ENCODE measurements at regions not wholly inside any gene's neighbourhood (a gene's known extent, or its start where the extent isn't known, plus 50 kb on each side); places are given as distances from the start of the nearest gene placed in this dataset.
"Not testable (repeated sequence)": the region's sequence is repeated elsewhere in the genome, so short reads cannot be mapped to it uniquely, and the experiment has no call there.

DNA sequence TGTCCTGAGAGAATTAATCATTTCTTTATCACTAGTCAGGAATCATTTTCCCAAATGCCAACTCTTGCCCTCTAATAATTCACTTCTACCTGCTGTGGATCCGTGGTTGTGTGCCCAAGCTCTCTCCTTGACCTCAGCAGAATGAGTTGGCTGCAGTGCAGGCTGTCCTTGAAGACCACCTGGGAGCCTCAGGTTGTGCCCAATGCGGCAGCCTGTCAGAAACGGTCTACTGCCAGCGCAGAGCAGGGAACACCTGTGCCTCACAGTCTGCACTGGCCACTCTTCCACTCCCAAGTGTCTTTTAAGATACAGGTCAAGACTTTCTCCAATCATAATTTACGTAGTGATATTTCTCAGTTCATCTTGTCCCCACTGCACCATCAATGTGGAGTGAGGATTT lies 246.0 kb upstream of the PHF14 start:
- no peak for DNase-seq

GRCh38 chr7:10731253-10731773 lies 242.4 kb upstream of the PHF14 start:
- no peak for DNase-seq

DNA sequence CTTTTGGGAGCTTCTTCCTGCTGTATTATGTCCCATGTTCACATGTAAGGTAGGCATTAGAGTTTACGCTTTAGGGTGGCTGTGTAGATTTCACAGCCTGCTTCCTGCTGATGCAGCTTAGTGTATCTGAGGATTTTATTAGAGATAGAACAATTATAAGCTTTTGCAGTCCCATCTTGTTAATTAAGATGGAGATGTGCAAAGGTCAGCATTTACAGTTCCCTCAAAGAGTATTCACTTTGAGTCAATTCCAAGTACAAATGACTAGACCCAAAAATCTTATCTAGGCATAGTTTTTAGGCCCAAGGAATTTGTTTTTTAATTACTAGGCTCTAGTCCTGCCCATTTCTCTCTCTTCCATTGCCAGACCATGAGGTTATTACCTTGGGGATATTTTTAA lies 239.9 kb upstream of the PHF14 start:
- no peak for DNase-seq

GRCh38 chr7:10734595-10734994 lies 239.1 kb upstream of the PHF14 start:
- DNase-seq = no peak

- DNase-seq = no peak
Observed at GRCh38 chr7:10739401-10739800, 234.3 kb upstream of the PHF14 start.

- DNase-seq = no peak
Observed at GRCh38 chr7:10740805-10741204, 232.9 kb upstream of the PHF14 start.

DNA sequence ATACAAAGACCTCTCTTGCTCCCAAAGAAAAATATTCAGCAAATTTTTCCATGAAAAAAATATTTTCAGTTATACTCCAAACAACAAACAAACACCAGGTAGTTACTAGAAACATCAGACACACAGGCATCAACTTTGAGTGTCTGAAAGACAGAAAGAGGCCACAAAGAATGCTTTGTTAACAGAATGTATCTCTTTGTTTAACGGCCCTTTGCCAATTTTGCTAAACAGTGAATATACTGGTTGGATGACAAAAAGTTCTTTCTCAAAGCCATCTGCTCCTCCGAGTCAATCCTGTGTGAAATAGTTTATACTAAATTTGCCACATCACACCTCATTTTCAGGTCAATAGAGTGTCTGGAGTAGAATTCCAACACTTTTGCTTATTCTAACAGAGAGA lies 216.7 kb upstream of the PHF14 start:
- DNase-seq = no peak

- DNase-seq = no peak
Observed at GRCh38 chr7:10759120-10759519, 214.6 kb upstream of the PHF14 start.

DNA sequence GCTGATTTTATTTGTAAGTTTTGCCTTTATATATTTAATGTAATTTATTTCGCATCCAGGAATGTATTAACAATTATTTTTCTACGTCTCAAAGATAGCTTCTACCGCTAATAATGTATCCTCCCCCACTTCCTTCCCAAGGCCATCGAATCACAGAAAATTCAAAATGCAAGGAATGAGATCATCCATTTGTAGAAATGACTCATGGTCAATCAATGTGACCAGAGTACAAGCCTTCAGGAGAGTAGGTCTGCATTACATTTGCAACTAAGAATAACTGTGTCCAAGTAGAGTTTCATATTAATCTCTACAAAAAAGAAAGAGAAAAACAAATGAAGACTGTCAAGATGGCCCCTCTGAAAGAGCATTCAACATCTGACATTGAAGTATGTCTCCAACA lies 205.9 kb upstream of the PHF14 start:
- DNase-seq = no peak

GRCh38 chr7:10770176-10770575 lies 203.5 kb upstream of the PHF14 start:
- DNase-seq = no peak

DNA sequence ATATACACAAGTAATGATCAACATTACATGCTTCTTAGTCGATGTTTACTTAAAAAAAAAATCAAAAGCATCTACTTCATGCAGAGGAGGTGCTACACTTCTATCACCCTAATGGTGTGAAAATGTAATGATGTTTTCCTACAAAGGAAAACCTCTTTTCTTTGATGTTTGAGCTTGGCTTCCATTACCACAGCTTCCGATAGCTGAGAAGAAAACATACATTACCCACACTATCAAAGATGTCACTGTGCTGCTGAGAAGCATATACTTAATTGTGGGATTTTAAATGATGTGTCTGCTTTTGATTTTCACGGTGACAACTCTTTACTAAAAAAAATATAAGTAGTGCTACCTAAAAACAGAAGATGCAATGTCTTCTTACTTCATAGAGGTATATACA lies 200.2 kb upstream of the PHF14 start:
- DNase-seq = no peak

DNA sequence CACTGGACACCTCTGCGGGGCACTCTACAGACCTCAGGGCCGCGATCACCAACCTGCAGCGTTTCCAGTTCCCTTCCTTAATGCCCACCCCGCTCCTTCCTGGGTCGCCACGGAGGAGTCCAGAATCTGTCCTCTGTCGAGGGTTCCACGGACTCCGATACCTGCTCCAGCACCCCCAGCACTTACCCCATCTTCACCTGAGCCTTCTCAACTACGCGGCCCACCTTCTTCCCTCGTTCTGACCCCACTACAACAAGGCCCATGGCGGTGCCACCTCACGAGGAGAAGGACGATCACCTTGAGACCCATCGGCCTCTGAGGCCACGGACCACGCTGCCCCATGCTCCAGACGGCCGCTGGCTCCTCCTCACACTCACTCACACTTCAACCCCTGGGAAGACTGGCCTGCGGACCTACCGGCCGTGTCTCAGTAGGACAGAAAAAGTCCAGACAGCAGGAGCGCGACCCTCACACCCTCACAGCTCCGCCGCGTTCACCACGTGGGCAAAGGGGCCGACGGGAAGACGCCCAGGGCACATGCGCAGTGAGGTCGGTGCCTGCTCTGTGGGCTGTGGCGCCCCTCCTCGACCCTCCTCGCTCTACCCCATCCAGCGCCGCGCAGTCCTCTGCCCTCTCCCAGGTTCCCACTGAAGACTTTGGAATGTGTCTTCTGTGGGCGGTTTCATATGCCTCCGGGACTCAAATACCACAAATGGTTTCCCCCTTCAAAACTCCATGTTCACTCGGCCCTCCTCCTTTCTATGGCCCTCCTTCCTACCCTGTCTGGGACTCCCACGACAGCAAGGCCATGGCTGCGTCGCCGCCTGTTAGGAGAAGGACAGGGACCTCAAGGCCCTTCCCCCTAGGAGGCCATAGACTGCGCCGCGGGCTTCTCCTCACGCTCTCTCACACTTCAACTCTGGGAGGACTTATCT lies 193.9 kb upstream of the PHF14 start:
- no peak for DNase-seq

- DNase-seq = no peak
Observed at GRCh38 chr7:10780400-10780747, 193.3 kb upstream of the PHF14 start.

DNA sequence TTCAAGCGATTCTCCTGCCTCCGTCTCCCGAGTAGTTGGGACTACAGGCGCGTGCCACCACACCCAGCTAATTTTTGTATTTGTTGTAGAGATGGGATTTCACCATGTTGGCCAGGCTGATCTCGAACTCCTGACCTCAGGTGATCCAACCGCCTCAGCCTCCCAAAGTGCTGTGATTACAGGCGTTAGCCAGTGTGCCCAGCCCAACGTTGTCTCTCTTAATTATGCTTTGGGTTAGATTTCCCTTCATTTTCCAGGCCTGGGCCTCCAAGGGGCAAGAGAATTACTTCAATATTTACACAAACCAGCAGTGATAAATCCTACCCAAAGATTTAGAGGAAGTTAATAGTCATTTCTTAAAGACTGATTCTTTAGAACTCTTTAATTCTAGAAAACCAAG lies 186.7 kb upstream of the PHF14 start:
- DNase-seq = not testable (repeated sequence)

DNA sequence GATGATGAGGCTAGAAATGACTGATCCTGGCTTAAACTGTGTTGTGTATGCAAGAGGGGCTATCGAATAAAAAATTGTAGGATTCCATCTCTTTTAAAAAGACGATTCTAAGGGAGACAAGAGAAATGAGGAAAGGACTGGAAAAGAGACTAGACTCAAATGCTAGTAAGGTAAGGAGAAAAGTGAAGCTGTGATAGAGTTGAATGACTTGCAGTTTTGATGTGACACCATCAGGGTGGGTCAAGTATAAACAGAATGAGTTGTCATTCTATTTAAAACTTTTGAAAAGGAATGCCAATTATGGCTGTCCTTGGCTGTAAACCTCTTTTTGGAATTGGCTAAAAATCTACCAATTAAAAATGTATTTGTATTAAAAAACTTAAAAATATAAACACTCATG lies 184.5 kb upstream of the PHF14 start:
- no peak for DNase-seq

DNA sequence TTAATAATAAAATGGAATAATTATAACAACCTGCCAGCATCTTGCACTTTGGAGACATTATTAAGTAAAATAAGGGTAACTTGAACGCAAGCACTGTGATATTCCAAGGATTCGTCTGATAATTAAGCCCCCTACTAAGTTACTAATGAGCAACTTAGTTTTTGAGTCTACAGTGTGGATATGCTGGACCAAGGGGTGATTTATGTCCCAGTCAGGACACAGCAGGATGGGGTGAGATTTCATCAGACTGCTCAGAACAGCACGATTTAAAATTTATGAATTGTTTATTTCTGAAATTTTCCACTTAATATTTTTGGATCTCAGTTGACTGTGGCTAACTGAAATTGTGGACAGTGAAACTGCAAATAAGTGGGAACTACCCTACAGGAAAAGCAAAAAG lies 182.8 kb upstream of the PHF14 start:
- DNase-seq = no peak

DNA sequence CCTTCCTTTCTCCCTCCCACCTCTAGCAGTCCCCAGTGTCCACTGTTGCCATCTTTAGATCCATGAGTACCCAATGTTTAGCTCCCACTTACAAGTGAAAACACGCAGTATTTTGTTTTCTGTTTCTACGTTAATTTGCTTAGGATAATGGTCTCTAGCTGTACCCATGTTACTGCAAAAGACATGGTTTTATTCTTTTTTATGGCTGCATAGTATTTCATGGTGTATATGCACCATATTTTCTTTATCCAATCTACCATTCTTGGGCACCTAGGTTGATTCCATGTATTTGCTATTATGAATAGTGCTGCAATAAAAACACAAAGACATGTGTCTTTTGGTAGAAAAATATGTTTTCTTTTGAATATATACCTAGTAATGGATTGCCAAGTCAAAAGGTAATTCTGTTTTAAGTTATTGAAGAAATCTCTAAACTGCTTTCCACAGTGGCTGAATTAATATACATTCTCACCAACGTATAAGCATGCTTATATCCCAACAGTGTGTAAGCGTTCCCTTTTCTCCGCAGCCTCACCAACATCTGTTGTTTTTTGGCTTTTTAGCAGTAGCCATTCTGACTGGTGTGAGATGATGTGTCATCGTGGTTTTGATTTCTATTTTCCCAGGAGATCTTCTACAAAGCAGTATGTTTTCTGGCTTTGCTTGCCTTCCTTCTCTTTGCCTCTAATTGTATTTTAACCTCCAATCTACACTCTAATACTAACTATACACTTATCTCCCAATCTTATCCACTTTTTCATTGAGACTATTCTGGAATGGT lies 179.5 kb upstream of the PHF14 start:
- no peak for DNase-seq

DNA sequence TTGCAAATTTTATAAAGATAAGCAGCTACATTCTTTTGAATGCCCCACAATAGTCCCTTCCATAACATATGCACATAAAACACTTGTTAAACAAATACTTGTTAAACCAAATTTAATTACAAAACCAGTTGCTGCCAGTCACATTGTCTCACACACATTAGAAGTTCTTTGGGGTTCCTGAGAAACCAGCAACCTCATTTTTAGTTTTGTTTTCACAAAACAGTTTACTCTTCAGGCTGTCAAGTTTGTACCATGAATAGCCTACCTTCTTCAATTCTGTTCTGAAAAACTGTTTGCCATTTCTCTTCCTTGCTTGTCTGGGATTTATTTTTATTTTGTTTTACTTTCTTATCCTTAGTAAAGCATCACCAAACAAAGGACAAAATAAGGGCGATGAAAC lies 176.5 kb upstream of the PHF14 start:
- DNase-seq = no peak

GRCh38 chr7:10798044-10798443 lies 175.6 kb upstream of the PHF14 start:
- no peak for DNase-seq

GRCh38 chr7:10799475-10799874 lies 174.2 kb upstream of the PHF14 start:
- DNase-seq = no peak

DNA sequence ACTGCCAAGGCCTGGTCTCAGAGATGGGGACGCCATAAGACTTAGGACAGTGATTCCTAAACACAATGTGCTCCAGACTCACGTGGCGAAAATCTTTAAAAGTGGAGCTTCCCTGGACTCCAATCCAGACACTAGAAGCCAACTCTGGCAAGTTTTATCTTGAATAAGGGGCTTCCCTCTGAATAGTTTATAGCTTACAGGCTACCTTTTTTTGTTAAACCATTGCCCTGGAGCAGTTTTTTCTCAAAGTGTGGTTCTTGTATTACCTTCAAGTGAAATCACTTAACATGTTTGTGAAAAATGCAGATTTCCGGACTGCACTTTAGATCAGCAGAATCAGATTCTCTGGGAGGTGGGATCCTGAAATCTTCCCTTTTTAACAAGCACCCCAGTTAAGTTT lies 171.7 kb upstream of the PHF14 start:
- no peak for DNase-seq

DNA sequence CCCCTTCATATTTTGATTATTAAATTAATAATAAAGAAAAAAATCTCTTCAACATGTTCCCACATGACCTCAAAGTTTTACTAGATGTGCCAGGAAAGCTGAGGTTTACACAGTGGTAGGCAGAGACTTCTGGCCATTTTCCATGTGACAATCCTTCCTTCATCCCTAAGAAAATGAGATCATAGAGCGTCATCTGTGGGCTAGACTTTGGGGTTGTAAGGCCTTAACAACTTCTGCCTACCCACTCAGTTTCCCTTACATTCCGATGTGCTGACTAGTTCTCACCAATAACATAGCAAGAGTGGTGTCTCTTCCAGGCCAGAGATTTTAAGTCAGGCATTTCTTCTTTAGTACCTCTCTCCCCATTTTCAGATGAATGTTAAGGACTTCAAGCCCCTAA lies 171.1 kb upstream of the PHF14 start:
- DNase-seq = no peak

DNA sequence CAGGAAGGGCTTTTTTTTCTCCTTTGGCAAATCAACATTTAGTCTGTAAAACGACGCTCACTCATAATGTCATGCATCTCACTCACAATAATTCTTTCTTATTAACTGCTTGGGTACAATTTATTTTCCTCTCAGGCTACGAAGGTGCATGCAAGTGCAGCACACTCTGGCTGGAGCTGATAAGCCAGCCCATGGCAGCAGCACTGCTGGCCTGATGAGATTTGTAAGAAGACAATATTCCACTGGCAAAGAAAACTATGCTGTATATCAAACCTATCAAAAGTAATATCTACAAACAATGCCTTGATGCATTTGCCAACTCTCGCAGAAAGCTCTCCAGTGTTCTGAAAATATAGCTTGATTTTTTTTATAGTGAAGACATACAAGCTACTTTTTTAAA lies 170.0 kb upstream of the PHF14 start:
- DNase-seq = no peak

- no peak for DNase-seq
Observed at GRCh38 chr7:10804770-10805169, 168.9 kb upstream of the PHF14 start.
